DMS 273 treated with DMSO at 0.1 percent for 48 hours (cell line): ENCODE measurements at regions not wholly inside any gene's neighbourhood (a gene's known extent, or its start where the extent isn't known, plus 50 kb on each side); places are given as distances from the start of the nearest gene placed in this dataset.
"Not testable (repeated sequence)": the region's sequence is repeated elsewhere in the genome, so short reads cannot be mapped to it uniquely, and the experiment has no call there.

Source experiments
- DNase-seq: peaks from one replicate; lab custom pipeline; 2025; lab: John Stamatoyannopoulos, UW

GRCh38 chr1:29557701-29558600, 321.6 kb downstream of the PTPRU start:
- no peak for DNase-seq

GRCh38 chr1:29557066-29557465, 320.7 kb downstream of the PTPRU start:
- DNase-seq: no peak

DNA sequence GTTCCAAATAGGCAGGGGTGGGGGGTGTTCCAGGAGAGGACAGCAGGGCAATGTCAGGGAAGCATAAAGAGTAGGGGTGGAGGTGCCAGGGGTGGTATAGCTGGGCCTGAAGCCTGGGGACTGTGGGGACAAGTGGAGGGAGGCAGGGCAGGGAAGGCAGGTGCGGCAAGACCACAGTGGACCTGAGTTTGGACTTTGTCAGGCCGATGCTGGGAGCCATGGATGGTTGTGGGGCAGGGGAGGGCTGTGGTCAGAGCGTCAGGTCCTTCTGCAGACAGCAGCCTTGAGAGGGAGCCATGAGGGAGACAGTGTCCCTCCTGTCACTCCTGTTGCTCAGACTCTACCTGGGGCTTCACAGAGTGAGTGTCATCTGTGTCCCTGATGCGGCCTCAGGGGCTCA, 320.3 kb downstream of the PTPRU start:
- no peak for DNase-seq

- no peak for DNase-seq
Measured at GRCh38 chr1:29555043-29555620, 318.8 kb downstream of the PTPRU start.

DNA sequence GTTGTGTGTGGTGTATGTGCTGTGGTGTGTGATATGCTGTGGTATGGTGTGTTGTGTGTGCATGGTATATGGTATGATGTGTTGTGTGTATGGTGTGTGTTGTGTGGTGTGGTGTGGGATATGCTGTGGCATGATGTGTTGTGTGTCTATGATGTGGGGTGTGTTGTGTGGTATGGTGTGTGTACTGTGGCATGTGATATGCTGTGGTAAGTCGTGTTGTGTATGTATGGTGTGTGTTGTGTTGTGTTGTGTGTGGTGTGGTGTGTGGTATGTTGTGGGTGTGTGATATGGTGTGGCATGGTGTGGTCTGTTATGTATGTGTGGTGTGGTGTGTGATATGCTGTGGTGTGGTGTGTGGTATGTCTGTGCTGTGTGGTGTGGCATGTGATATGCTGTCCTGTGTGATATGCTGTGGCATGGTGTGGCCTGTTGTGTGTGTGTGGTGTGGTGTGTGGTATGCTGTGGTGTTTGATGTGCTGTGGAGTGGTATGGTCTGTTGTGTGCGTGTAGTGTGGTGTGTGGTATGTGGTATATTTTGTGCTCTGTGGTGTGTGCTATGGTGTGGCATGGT, 318.0 kb downstream of the PTPRU start:
- DNase-seq: no peak

DNA sequence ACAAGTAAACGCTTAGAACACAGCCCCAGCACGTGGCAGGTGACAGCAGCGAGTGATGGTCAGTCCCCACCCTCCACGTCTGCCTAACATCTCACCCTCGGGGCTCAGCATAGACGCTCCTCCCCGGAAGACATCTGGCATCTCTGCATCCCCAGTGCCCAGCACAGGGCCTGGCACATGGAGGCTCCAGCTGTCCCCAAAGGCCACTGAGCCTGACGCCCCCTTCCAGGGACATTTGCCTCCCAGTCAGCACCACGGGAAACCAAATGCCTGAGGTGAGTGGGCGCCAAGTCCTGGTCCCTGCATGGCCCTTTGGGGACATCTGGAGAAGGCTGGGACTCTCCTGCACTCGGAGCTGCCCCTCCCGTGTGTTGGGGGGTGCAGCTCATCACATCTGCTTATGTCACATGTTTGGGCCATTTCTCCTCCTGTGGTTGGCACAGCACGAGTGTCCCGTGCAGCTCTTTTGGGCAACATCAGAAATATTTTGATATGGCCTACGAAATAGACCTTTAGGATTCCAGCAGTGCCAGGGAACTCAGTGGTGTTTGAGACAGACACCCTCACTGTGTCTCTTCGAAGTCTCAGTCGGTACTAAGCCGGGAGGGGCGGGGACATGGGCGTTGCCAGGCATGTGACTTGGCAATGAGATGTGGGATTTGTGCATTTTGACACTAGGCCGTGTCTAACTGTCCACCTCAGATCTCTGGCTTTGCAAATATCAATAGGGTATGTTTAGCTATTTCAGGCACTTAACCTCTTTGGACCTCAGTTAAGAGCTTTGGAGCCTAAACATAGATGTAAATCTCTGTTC, 315.0 kb downstream of the PTPRU start:
- no peak for DNase-seq

- no peak for DNase-seq
Measured at GRCh38 chr1:29550119-29550841, 314.0 kb downstream of the PTPRU start.

- not testable (repeated sequence) for DNase-seq
Measured at GRCh38 chr1:29549728-29550118, 313.4 kb downstream of the PTPRU start.

DNA sequence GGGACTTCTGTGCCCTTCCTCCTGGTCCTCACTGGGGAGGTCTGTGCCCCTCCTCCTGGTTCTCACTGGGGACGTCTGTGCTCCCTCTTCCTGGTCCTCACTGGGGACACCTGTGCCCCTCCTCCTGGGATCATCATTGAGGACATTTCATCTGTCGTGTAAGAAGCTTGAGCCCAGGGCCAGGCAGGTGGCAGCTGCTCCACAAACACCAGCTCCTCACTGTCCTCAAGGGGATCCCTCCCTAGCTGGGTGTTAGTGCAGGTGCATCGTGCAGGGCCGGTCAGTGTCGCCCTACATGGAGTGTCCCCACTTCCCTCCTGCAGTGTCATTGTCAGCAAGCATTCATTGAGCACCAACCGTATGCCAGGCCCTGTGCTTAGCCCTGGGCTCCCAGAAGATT, 312.7 kb downstream of the PTPRU start:
- DNase-seq: no peak

DNA sequence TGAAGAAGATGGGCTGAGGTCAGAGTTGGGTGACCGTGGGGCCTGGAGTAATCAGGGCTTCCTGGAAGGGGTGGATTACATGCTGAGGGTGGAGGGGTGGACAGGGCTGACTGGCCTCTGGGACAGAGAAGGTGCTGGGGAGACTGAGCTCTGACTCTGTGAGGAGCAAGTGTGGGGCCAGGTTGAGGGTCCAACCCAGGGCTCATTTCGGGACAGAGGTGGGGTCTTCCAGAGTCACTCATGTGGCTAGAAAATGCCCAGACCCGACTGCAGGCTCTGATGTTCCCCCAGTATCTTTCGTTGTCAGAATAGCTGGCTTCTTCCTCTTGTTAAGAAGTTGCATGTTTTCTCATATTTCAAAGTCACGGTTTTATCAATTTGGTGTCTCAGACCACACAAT, 311.8 kb downstream of the PTPRU start:
- no peak for DNase-seq

GRCh38 chr1:29547300-29547699, 311.0 kb downstream of the PTPRU start:
- DNase-seq: no peak

- peak; percentile 43 for DNase-seq
Measured at GRCh38 chr1:29546496-29546895, 310.2 kb downstream of the PTPRU start.

- DNase-seq: no peak
Measured at GRCh38 chr1:29544406-29544805, 308.1 kb downstream of the PTPRU start.

- no peak for DNase-seq
Measured at GRCh38 chr1:29543586-29543985, 307.3 kb downstream of the PTPRU start.

GRCh38 chr1:29542548-29542947, 306.2 kb downstream of the PTPRU start:
- peak; percentile 92 for DNase-seq

- DNase-seq: no peak
Measured at GRCh38 chr1:29541631-29542030, 305.3 kb downstream of the PTPRU start.

DNA sequence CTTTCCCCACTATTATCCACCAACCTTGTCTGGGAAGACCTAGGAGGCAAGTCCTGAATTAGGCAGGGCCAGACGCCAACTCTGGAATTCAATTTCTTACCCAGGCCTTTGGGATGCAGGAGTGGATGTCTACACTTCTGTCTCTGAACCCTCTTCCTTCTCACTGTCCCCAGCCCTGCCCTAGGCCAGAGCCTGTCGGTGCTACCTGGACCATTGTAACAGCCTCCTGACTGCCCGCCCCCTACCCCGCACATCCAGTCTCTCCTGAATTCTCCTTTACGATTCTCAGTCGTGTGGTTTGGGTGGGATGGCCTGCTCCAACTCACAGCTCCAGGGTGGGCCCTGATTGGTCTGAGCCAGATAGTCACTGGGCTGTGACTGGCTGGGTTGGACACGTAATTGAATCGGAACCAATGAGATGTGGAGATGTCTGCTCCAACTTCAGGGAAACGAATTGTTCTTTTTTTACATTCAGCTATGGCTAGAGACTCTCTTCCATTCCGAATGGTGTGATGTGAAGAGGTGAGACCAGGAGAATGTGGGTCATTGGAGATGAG, 304.6 kb downstream of the PTPRU start:
- no peak for DNase-seq

- DNase-seq: no peak
Measured at GRCh38 chr1:29539971-29540370, 303.6 kb downstream of the PTPRU start.

GRCh38 chr1:29538586-29538985, 302.3 kb downstream of the PTPRU start:
- no peak for DNase-seq

DNA sequence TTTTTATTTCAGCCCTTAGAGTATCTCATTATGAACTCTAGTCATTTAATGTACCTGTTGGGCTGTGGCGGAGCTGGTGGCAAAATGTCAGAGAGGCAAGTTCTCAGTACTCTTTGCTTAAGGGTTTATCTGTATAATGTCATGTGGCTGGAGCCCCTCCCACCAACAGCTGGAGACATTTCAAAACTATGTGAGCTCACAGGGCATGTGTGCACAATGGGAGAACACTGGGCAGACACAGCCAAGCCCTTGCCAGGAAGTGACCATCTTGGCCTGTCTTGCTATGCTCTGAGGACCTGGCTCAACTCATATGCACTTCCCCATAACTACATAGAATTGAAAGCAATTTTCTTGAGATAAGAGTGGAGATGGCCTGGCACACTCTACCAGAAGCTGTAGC, 296.4 kb downstream of the PTPRU start:
- DNase-seq: no peak

GRCh38 chr1:29532285-29532684, 296.0 kb downstream of the PTPRU start:
- DNase-seq: no peak
